H1 (cell line): ENCODE measurements at regions not wholly inside any gene's neighbourhood (a gene's known extent, or its start where the extent isn't known, plus 50 kb on each side); places are given as distances from the start of the nearest gene placed in this dataset.

Experiments used
- KDM4A ChIP-seq: IDR thresholded peaks from one replicate; pipeline ENCODE4 v1.7.1; 2012; ENCODE audit warnings: low read depth, mild to moderate bottlenecking, moderate library complexity, low read length, inconsistent platforms; ENCODE audit not compliant: severe bottlenecking
- SRF ChIP-seq: IDR thresholded peaks from 2 replicates; pipeline ENCODE4 v1.6.1; 2011; ENCODE audit warnings: mild to moderate bottlenecking, low read depth, low read length, moderate library complexity
- ZNF274 ChIP-seq: IDR thresholded peaks from 2 replicates; pipeline ENCODE4 v1.7.0; 2012; ENCODE audit warnings: low read length, borderline replicate concordance; ENCODE audit errors: extremely low read depth
- TF ChIP-seq, protein P1 (sequence below): fragments of 300-600 bp; sonication (generic); IDR thresholded peaks from 2 replicates; pipeline ENCODE4 v1.7.1; 2012; ENCODE audit warnings: low read length, moderate library complexity, mild to moderate bottlenecking, inconsistent platforms; ENCODE audit not compliant: insufficient replicate concordance

- TF ChIP-seq KDM4A = no peak
- TF ChIP-seq, protein P1, sequence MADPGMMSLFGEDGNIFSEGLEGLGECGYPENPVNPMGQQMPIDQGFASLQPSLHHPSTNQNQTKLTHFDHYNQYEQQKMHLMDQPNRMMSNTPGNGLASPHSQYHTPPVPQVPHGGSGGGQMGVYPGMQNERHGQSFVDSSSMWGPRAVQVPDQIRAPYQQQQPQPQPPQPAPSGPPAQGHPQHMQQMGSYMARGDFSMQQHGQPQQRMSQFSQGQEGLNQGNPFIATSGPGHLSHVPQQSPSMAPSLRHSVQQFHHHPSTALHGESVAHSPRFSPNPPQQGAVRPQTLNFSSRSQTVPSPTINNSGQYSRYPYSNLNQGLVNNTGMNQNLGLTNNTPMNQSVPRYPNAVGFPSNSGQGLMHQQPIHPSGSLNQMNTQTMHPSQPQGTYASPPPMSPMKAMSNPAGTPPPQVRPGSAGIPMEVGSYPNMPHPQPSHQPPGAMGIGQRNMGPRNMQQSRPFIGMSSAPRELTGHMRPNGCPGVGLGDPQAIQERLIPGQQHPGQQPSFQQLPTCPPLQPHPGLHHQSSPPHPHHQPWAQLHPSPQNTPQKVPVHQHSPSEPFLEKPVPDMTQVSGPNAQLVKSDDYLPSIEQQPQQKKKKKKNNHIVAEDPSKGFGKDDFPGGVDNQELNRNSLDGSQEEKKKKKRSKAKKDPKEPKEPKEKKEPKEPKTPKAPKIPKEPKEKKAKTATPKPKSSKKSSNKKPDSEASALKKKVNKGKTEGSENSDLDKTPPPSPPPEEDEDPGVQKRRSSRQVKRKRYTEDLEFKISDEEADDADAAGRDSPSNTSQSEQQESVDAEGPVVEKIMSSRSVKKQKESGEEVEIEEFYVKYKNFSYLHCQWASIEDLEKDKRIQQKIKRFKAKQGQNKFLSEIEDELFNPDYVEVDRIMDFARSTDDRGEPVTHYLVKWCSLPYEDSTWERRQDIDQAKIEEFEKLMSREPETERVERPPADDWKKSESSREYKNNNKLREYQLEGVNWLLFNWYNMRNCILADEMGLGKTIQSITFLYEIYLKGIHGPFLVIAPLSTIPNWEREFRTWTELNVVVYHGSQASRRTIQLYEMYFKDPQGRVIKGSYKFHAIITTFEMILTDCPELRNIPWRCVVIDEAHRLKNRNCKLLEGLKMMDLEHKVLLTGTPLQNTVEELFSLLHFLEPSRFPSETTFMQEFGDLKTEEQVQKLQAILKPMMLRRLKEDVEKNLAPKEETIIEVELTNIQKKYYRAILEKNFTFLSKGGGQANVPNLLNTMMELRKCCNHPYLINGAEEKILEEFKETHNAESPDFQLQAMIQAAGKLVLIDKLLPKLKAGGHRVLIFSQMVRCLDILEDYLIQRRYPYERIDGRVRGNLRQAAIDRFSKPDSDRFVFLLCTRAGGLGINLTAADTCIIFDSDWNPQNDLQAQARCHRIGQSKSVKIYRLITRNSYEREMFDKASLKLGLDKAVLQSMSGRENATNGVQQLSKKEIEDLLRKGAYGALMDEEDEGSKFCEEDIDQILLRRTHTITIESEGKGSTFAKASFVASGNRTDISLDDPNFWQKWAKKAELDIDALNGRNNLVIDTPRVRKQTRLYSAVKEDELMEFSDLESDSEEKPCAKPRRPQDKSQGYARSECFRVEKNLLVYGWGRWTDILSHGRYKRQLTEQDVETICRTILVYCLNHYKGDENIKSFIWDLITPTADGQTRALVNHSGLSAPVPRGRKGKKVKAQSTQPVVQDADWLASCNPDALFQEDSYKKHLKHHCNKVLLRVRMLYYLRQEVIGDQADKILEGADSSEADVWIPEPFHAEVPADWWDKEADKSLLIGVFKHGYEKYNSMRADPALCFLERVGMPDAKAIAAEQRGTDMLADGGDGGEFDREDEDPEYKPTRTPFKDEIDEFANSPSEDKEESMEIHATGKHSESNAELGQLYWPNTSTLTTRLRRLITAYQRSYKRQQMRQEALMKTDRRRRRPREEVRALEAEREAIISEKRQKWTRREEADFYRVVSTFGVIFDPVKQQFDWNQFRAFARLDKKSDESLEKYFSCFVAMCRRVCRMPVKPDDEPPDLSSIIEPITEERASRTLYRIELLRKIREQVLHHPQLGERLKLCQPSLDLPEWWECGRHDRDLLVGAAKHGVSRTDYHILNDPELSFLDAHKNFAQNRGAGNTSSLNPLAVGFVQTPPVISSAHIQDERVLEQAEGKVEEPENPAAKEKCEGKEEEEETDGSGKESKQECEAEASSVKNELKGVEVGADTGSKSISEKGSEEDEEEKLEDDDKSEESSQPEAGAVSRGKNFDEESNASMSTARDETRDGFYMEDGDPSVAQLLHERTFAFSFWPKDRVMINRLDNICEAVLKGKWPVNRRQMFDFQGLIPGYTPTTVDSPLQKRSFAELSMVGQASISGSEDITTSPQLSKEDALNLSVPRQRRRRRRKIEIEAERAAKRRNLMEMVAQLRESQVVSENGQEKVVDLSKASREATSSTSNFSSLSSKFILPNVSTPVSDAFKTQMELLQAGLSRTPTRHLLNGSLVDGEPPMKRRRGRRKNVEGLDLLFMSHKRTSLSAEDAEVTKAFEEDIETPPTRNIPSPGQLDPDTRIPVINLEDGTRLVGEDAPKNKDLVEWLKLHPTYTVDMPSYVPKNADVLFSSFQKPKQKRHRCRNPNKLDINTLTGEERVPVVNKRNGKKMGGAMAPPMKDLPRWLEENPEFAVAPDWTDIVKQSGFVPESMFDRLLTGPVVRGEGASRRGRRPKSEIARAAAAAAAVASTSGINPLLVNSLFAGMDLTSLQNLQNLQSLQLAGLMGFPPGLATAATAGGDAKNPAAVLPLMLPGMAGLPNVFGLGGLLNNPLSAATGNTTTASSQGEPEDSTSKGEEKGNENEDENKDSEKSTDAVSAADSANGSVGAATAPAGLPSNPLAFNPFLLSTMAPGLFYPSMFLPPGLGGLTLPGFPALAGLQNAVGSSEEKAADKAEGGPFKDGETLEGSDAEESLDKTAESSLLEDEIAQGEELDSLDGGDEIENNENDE = no peak
- TF ChIP-seq SRF = no peak
- no peak for TF ChIP-seq ZNF274
Measured at GRCh38 chr5:175124821-175125220, 319.2 kb downstream of the DRD1 start (continued).
